ENCODE measurements at regions not wholly inside any gene's neighbourhood (a gene's known extent, or its start where the extent isn't known, plus 50 kb on each side); places are given as distances from the start of the nearest gene placed in this dataset.

- TF ChIP-seq, protein P1, sequence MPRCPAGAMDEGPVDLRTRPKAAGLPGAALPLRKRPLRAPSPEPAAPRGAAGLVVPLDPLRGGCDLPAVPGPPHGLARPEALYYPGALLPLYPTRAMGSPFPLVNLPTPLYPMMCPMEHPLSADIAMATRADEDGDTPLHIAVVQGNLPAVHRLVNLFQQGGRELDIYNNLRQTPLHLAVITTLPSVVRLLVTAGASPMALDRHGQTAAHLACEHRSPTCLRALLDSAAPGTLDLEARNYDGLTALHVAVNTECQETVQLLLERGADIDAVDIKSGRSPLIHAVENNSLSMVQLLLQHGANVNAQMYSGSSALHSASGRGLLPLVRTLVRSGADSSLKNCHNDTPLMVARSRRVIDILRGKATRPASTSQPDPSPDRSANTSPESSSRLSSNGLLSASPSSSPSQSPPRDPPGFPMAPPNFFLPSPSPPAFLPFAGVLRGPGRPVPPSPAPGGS (CRISPR knock-in tag; IDR thresholded peaks at IDR 0.05) = no peak
- TF ChIP-seq ATF5 (CRISPR knock-in tag; IDR thresholded peaks at IDR 0.05; ENCODE audit: low read depth) (no peak), FOXA1 (IDR thresholded peaks at IDR 0.05) (no peak), FOXA1 (CRISPR knock-in tag; IDR thresholded peaks at IDR 0.05) (no peak), ZNF225 (CRISPR knock-in tag; IDR thresholded peaks at IDR 0.05) (no peak), NFKB2 (CRISPR knock-in tag; IDR thresholded peaks at IDR 0.05; ENCODE audit: borderline replicate concordance) (no peak), DNMT1 (CRISPR knock-in tag; IDR thresholded peaks at IDR 0.05) (no peak), GMEB1 (CRISPR knock-in tag; IDR thresholded peaks at IDR 0.05; ENCODE audit: borderline replicate concordance) (no peak), ZNF296 (CRISPR knock-in tag; conservative IDR thresholded peaks at IDR 0.05) (no peak), AKAP8 (CRISPR knock-in tag; IDR thresholded peaks at IDR 0.05) (no peak), PRPF4 (IDR thresholded peaks at IDR 0.05; ENCODE audit: low read depth, low read length, poor library complexity, severe bottlenecking) (peak; percentile 77), ZNF558 (CRISPR knock-in tag; IDR thresholded peaks at IDR 0.05; ENCODE audit: borderline replicate concordance) (no peak), ZFP41 (CRISPR knock-in tag; IDR thresholded peaks at IDR 0.05; ENCODE audit: borderline replicate concordance) (no peak), ZNF557 (CRISPR knock-in tag; IDR thresholded peaks at IDR 0.05) (no peak), HOXD1 (CRISPR knock-in tag; IDR thresholded peaks at IDR 0.05) (no peak), SMAD3 (CRISPR knock-in tag; IDR thresholded peaks at IDR 0.05) (no peak)
- TF ChIP-seq, protein P2, sequence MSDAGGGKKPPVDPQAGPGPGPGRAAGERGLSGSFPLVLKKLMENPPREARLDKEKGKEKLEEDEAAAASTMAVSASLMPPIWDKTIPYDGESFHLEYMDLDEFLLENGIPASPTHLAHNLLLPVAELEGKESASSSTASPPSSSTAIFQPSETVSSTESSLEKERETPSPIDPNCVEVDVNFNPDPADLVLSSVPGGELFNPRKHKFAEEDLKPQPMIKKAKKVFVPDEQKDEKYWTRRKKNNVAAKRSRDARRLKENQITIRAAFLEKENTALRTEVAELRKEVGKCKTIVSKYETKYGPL (CRISPR knock-in tag; IDR thresholded peaks at IDR 0.05) = no peak
These were observed 114.4 kb upstream of the SLC45A1 start (continued) for GRCh38 chr1:8203551-8203950.
